ENCODE measurements at regions not wholly inside any gene's neighbourhood (a gene's known extent, or its start where the extent isn't known, plus 50 kb on each side); places are given as distances from the start of the nearest gene placed in this dataset.
A peak's percentile ranks its signal among the peaks of the same experiment; 100 is the strongest.

- Mint-ChIP-seq H3K27me3 (ENCODE audit: low read depth) (no peaks in the 10 kb centered on the region), H3K9me3 (peaks cover 14% of the 10 kb centered on the region)
- POLR2A ChIA-PET, result no interaction called here
These were observed 384.8 kb downstream of the FAM133A start for GRCh38 chrX:94058728-94059382.

GRCh38 chrX:94065091-94065490, 391.1 kb downstream of the FAM133A start:
- no peaks in the 10 kb centered on the region for H3K27me3 Mint-ChIP-seq (ENCODE audit: low read depth)
- H3K27ac Mint-ChIP-seq, result peak overlapping the region; percentile 34; the same call in 1 of the 2 replicates
- ChIA-PET CTCF (no interaction called here), POLR2A (no interaction called here)
- peaks cover 32% of the 10 kb centered on the region for H3K4me1 Mint-ChIP-seq
- no peak overlapping the region for H3K4me3 Mint-ChIP-seq
- H3K36me3 Mint-ChIP-seq, result peaks cover 8% of the 10 kb centered on the region
- ATAC-seq, result no peak
- H3K9me3 Mint-ChIP-seq, result peaks cover 14% of the 10 kb centered on the region
- no peak for DNase-seq (ENCODE audit: low spot score)
- TF ChIP-seq, protein P1, sequence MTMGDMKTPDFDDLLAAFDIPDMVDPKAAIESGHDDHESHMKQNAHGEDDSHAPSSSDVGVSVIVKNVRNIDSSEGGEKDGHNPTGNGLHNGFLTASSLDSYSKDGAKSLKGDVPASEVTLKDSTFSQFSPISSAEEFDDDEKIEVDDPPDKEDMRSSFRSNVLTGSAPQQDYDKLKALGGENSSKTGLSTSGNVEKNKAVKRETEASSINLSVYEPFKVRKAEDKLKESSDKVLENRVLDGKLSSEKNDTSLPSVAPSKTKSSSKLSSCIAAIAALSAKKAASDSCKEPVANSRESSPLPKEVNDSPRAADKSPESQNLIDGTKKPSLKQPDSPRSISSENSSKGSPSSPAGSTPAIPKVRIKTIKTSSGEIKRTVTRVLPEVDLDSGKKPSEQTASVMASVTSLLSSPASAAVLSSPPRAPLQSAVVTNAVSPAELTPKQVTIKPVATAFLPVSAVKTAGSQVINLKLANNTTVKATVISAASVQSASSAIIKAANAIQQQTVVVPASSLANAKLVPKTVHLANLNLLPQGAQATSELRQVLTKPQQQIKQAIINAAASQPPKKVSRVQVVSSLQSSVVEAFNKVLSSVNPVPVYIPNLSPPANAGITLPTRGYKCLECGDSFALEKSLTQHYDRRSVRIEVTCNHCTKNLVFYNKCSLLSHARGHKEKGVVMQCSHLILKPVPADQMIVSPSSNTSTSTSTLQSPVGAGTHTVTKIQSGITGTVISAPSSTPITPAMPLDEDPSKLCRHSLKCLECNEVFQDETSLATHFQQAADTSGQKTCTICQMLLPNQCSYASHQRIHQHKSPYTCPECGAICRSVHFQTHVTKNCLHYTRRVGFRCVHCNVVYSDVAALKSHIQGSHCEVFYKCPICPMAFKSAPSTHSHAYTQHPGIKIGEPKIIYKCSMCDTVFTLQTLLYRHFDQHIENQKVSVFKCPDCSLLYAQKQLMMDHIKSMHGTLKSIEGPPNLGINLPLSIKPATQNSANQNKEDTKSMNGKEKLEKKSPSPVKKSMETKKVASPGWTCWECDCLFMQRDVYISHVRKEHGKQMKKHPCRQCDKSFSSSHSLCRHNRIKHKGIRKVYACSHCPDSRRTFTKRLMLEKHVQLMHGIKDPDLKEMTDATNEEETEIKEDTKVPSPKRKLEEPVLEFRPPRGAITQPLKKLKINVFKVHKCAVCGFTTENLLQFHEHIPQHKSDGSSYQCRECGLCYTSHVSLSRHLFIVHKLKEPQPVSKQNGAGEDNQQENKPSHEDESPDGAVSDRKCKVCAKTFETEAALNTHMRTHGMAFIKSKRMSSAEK (CRISPR knock-in tag; IDR thresholded peaks at IDR 0.05; ENCODE audit: borderline replicate concordance), result no peak
- no peak for TF ChIP-seq NFATC4 (CRISPR knock-in tag; IDR thresholded peaks at IDR 0.05)
- no peak for TF ChIP-seq ZNF232 (CRISPR knock-in tag; IDR thresholded peaks at IDR 0.05)
- no peak for TF ChIP-seq TEAD1 (CRISPR knock-in tag; IDR thresholded peaks at IDR 0.05)
- TF ChIP-seq ZNF671 (CRISPR knock-in tag; IDR thresholded peaks at IDR 0.05), result no peak
- TF ChIP-seq RORB (CRISPR knock-in tag; IDR thresholded peaks at IDR 0.05), result no peak
- no peak for TF ChIP-seq ZNF317 (CRISPR knock-in tag; IDR thresholded peaks at IDR 0.05; ENCODE audit: borderline replicate concordance, low read depth)
- TF ChIP-seq, protein P2, sequence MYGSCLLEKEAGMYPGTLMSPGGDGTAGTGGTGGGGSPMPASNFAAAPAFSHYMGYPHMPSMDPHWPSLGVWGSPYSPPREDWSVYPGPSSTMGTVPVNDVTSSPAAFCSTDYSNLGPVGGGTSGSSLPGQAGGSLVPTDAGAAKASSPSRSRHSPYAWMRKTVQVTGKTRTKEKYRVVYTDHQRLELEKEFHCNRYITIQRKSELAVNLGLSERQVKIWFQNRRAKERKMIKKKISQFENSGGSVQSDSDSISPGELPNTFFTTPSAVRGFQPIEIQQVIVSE (CRISPR knock-in tag; IDR thresholded peaks at IDR 0.05; ENCODE audit: borderline replicate concordance), result no peak
- TF ChIP-seq, protein P3, sequence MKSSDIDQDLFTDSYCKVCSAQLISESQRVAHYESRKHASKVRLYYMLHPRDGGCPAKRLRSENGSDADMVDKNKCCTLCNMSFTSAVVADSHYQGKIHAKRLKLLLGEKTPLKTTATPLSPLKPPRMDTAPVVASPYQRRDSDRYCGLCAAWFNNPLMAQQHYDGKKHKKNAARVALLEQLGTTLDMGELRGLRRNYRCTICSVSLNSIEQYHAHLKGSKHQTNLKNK (CRISPR knock-in tag; IDR thresholded peaks at IDR 0.05), result no peak
- TF ChIP-seq ERG (CRISPR knock-in tag; IDR thresholded peaks at IDR 0.05), result no peak

More at GRCh38 chrX:94058728-94059382, 384.8 kb downstream of the FAM133A start:
- DNase-seq (ENCODE audit: low spot score), result peak; percentile 14
- CTCF ChIA-PET, result no interaction called here
- no peak overlapping the region for H3K4me3 Mint-ChIP-seq
- peaks cover 23% of the 10 kb centered on the region for H3K4me1 Mint-ChIP-seq
- ATAC-seq, result no peak
- TF ChIP-seq EMX1 (CRISPR knock-in tag; IDR thresholded peaks at IDR 0.05), result no peak
- TF ChIP-seq GTF2I (CRISPR knock-in tag; conservative IDR thresholded peaks at IDR 0.05), result no peak
- TF ChIP-seq ZBTB21 (CRISPR knock-in tag; IDR thresholded peaks at IDR 0.05; ENCODE audit: borderline replicate concordance), result no peak
- TF ChIP-seq FOXP4 (CRISPR knock-in tag; IDR thresholded peaks at IDR 0.05), result no peak
- TF ChIP-seq, protein P4, sequence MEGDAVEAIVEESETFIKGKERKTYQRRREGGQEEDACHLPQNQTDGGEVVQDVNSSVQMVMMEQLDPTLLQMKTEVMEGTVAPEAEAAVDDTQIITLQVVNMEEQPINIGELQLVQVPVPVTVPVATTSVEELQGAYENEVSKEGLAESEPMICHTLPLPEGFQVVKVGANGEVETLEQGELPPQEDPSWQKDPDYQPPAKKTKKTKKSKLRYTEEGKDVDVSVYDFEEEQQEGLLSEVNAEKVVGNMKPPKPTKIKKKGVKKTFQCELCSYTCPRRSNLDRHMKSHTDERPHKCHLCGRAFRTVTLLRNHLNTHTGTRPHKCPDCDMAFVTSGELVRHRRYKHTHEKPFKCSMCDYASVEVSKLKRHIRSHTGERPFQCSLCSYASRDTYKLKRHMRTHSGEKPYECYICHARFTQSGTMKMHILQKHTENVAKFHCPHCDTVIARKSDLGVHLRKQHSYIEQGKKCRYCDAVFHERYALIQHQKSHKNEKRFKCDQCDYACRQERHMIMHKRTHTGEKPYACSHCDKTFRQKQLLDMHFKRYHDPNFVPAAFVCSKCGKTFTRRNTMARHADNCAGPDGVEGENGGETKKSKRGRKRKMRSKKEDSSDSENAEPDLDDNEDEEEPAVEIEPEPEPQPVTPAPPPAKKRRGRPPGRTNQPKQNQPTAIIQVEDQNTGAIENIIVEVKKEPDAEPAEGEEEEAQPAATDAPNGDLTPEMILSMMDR (IDR thresholded peaks at IDR 0.05), result peak; percentile 33; the same call in 1 of the 2 replicates
- TF ChIP-seq, protein P5, sequence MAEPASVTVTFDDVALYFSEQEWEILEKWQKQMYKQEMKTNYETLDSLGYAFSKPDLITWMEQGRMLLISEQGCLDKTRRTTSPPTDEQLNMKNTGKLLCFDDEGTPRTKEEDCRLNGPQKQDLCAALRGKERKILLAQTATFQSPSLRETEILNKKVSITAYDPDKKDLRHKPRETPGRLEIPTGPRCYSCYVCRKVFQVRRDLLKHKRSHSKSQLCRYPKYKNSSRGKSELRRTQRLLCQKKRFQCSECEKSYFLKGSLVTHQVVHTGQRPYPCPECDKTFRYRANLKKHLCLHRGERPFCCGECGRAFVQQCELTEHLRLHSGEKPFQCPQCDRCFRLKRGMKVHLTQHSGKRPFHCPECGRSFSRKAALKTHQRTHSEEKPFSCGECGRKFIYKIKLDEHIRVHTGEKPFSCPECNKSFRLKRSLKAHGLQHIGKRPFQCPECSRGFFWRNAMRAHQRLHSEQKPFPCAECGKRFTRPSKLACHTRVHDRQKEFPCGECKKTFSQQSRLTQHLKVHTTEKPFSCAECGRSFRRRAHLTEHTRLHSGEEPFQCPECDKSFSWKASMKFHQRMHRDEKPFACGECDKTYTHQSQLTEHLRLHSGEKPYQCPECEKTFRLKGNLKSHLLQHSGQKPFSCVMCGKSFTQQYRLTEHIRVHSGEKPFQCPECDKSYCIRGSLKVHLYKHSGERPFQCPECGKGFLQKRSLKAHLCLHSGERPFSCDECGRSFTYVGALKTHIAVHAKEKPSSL (CRISPR knock-in tag; conservative IDR thresholded peaks at IDR 0.05), result no peak
- H3K36me3 Mint-ChIP-seq, result peaks cover 15% of the 10 kb centered on the region
- no peak overlapping the region for H3K27ac Mint-ChIP-seq

All from WTC11 (cell line).